ENCODE measurements at regions not wholly inside any gene's neighbourhood (a gene's known extent, or its start where the extent isn't known, plus 50 kb on each side); places are given as distances from the start of the nearest gene placed in this dataset.

GRCh38 chr10:110444004-110444337 is 53.7 kb upstream of the DUSP5 start:
- Mint-ChIP-seq H3K36me3 (no peaks in the 10 kb centered on the region), H3K4me3 (no peak overlapping the region), H3K27ac (no peak overlapping the region), H3K9me3 (ENCODE audit: low read depth) (no peaks in the 10 kb centered on the region), H3K27me3 (peaks cover 1% of the 10 kb centered on the region), H3K4me1 (ENCODE audit: low read depth) (peaks cover 6% of the 10 kb centered on the region)

- Mint-ChIP-seq H3K27ac (no peak overlapping the region), H3K4me1 (ENCODE audit: low read depth) (peaks cover 6% of the 10 kb centered on the region), H3K9me3 (ENCODE audit: low read depth) (no peaks in the 10 kb centered on the region), H3K27me3 (peaks cover 1% of the 10 kb centered on the region), H3K36me3 (no peaks in the 10 kb centered on the region), H3K4me3 (no peak overlapping the region)
These were observed 51.8 kb upstream of the DUSP5 start for GRCh38 chr10:110445871-110446270.

- Mint-ChIP-seq H3K4me3 (no peak overlapping the region), H3K27me3 (peaks cover 1% of the 10 kb centered on the region)
These were observed 51.4 kb upstream of the DUSP5 start for GRCh38 chr10:110446277-110446676.

GRCh38 chr10:110446954-110447608 is 50.6 kb upstream of the DUSP5 start:
- H3K4me3 Mint-ChIP-seq, result no peak overlapping the region
- H3K4me1 Mint-ChIP-seq (ENCODE audit: low read depth), result peaks cover under 1% of the 10 kb centered on the region
- no peaks in the 10 kb centered on the region for H3K36me3 Mint-ChIP-seq
- H3K27me3 Mint-ChIP-seq, result peaks cover 1% of the 10 kb centered on the region
- no peak overlapping the region for H3K27ac Mint-ChIP-seq
- no peaks in the 10 kb centered on the region for H3K9me3 Mint-ChIP-seq (ENCODE audit: low read depth)

More at GRCh38 chr10:110446277-110446676, 51.4 kb upstream of the DUSP5 start:
- H3K27ac Mint-ChIP-seq, result no peak overlapping the region
- no peaks in the 10 kb centered on the region for H3K9me3 Mint-ChIP-seq (ENCODE audit: low read depth)
- peaks cover 6% of the 10 kb centered on the region for H3K4me1 Mint-ChIP-seq (ENCODE audit: low read depth)
- H3K36me3 Mint-ChIP-seq, result no peaks in the 10 kb centered on the region

GRCh38 chr10:110447886-110448285 is 49.8 kb upstream of the DUSP5 start:
- Mint-ChIP-seq H3K36me3 (no peaks in the 10 kb centered on the region), H3K9me3 (ENCODE audit: low read depth) (no peaks in the 10 kb centered on the region), H3K4me3 (no peak overlapping the region), H3K4me1 (ENCODE audit: low read depth) (no peaks in the 10 kb centered on the region), H3K27me3 (peaks cover 1% of the 10 kb centered on the region), H3K27ac (no peak overlapping the region)

Data from activated naive CD8-positive, alpha-beta T cell (primary cell).